ENCODE measurements at regions not wholly inside any gene's neighbourhood (a gene's known extent, or its start where the extent isn't known, plus 50 kb on each side); places are given as distances from the start of the nearest gene placed in this dataset.

- TF ChIP-seq FOXO4 (CRISPR knock-in tag; conservative IDR thresholded peaks at IDR 0.05): no peak
- peak; percentile 83; the same call in 1 of the 2 replicates for TF ChIP-seq ZNF503 (CRISPR knock-in tag; IDR thresholded peaks at IDR 0.05)
- 0 out of 2 replicates have a peak, but pooled peaks have one; percentile 73 for TF ChIP-seq CHD4 (IDR thresholded peaks at IDR 0.05; ENCODE audit: borderline replicate concordance, low read length)
- TF ChIP-seq ZFY (CRISPR knock-in tag; IDR thresholded peaks at IDR 0.05): peak; percentile 64; the same call in 1 of the 2 replicates
- TF ChIP-seq KDM4B (CRISPR knock-in tag; IDR thresholded peaks at IDR 0.05): peak; percentile 54; the same call in 1 of the 2 replicates
- TF ChIP-seq ZNF510 (CRISPR knock-in tag; IDR thresholded peaks at IDR 0.05; ENCODE audit: low read depth): peak; percentile 77; the same call in 1 of the 2 replicates
- no peak for TF ChIP-seq JDP2 (CRISPR knock-in tag; IDR thresholded peaks at IDR 0.05; ENCODE audit: borderline replicate concordance)
- TF ChIP-seq ZNF468 (CRISPR knock-in tag; IDR thresholded peaks at IDR 0.05): 0 out of 2 replicates have a peak, but pooled peaks have one; percentile 49
- 0 out of 2 replicates have a peak, but pooled peaks have one; percentile 62 for TF ChIP-seq ZNF280D (CRISPR knock-in tag; IDR thresholded peaks at IDR 0.05)
- TF ChIP-seq ZNF598 (CRISPR knock-in tag; IDR thresholded peaks at IDR 0.05; ENCODE audit: borderline replicate concordance): 0 out of 2 replicates have a peak, but pooled peaks have one; percentile 51
- peak; percentile 20; the same call in 1 of the 2 replicates for TF ChIP-seq ZC3H4 (CRISPR knock-in tag; IDR thresholded peaks at IDR 0.05; ENCODE audit: borderline replicate concordance)
- TF ChIP-seq THAP9 (CRISPR knock-in tag; IDR thresholded peaks at IDR 0.05; ENCODE audit: borderline replicate concordance): peak; percentile 40; the same call in 1 of the 2 replicates
- TF ChIP-seq SETDB1 (CRISPR knock-in tag; IDR thresholded peaks at IDR 0.05; ENCODE audit: borderline replicate concordance): peak; percentile 23; the same call in 1 of the 2 replicates
- peak; percentile 64; the same call in 1 of the 2 replicates for TF ChIP-seq ZMYM2 (CRISPR knock-in tag; IDR thresholded peaks at IDR 0.05)
- peak; percentile 58 for TF ChIP-seq RBM39 (IDR thresholded peaks at IDR 0.05; ENCODE audit: low read depth, low read length, poor library complexity, severe bottlenecking)
These were observed 272.7 kb upstream of the DIO3 start (continued) for GRCh38 chr14:101288436-101289229.
